ENCODE measurements at regions not wholly inside any gene's neighbourhood (a gene's known extent, or its start where the extent isn't known, plus 50 kb on each side); places are given as distances from the start of the nearest gene placed in this dataset.

- H3K4me3 ChIP-seq (replicated peaks; ENCODE audit: low read depth, low read length) = no peak overlapping the region
- TF ChIP-seq CTCF (IDR thresholded peaks at IDR 0.05; ENCODE audit: low read depth, low read length, missing control alignments) = no peak
- DNase-seq (ENCODE audit: extremely low read depth, low read depth) = no peak
Observed at GRCh38 chr20:1782181-1782580, 113.0 kb upstream of the SIRPA start.

- TF ChIP-seq CTCF (IDR thresholded peaks at IDR 0.05; ENCODE audit: low read depth, low read length, missing control alignments) = no peak
- no peak for DNase-seq (ENCODE audit: extremely low read depth, low read depth)
- H3K4me3 ChIP-seq (replicated peaks; ENCODE audit: low read depth, low read length) = no peak overlapping the region
Observed at GRCh38 chr20:1779567-1779966, 115.6 kb upstream of the SIRPA start.

- DNase-seq (ENCODE audit: extremely low read depth, low read depth) = no peak
- H3K4me3 ChIP-seq (replicated peaks; ENCODE audit: low read depth, low read length) = no peak overlapping the region
- TF ChIP-seq CTCF (IDR thresholded peaks at IDR 0.05; ENCODE audit: low read depth, low read length, missing control alignments) = no peak
Observed at GRCh38 chr20:1778338-1778737, 116.9 kb upstream of the SIRPA start.

- TF ChIP-seq CTCF (IDR thresholded peaks at IDR 0.05; ENCODE audit: low read depth, low read length, missing control alignments) = no peak
- peak overlapping the region; percentile 89 for H3K4me3 ChIP-seq (replicated peaks; ENCODE audit: low read depth, low read length)
- DNase-seq (ENCODE audit: extremely low read depth, low read depth) = no peak
Observed at GRCh38 chr20:1777476-1777820, 117.8 kb upstream of the SIRPA start.

- peak; percentile 81 for TF ChIP-seq CTCF (IDR thresholded peaks at IDR 0.05; ENCODE audit: low read depth, low read length, missing control alignments)
- DNase-seq (ENCODE audit: extremely low read depth, low read depth) = peak; percentile 66
- peak overlapping the region; percentile 89 for H3K4me3 ChIP-seq (replicated peaks; ENCODE audit: low read depth, low read length)
Observed at GRCh38 chr20:1776681-1777475, 118.3 kb upstream of the SIRPA start.

- DNase-seq (ENCODE audit: extremely low read depth, low read depth) = no peak
- H3K4me3 ChIP-seq (replicated peaks; ENCODE audit: low read depth, low read length) = no peak overlapping the region
- no peak for TF ChIP-seq CTCF (IDR thresholded peaks at IDR 0.05; ENCODE audit: low read depth, low read length, missing control alignments)
Observed at GRCh38 chr20:1775117-1775516, 117.5 kb upstream of the SIRPG start.

GRCh38 chr20:1774479-1774878 is 116.9 kb upstream of the SIRPG start:
- no peak for DNase-seq (ENCODE audit: extremely low read depth, low read depth)
- TF ChIP-seq CTCF (IDR thresholded peaks at IDR 0.05; ENCODE audit: low read depth, low read length, missing control alignments) = no peak
- no peak overlapping the region for H3K4me3 ChIP-seq (replicated peaks; ENCODE audit: low read depth, low read length)

Measured in HFF-Myc (cell line).